ENCODE measurements at regions not wholly inside any gene's neighbourhood (a gene's known extent, or its start where the extent isn't known, plus 50 kb on each side); places are given as distances from the start of the nearest gene placed in this dataset.

GRCh38 chr7:95672434-95672833 lies 76.1 kb upstream of the PDK4 start:
- no peak for FAIRE-seq
- DNase-seq (ENCODE audit: insufficient read length, low spot score), result no peak
- TF ChIP-seq POLR2A (IDR thresholded peaks at IDR 0.05; ENCODE audit: low read depth, low read length) (no peak), TAF1 (IDR thresholded peaks at IDR 0.05; ENCODE audit: low read depth, low read length) (no peak), PAX5 (IDR thresholded peaks at IDR 0.05; ENCODE audit: insufficient read depth, low read length, severe bottlenecking) (no peak), POLR2AphosphoS5 (IDR thresholded peaks at IDR 0.05; ENCODE audit: low read depth, low read length) (no peak), POU2F2 (IDR thresholded peaks at IDR 0.05; ENCODE audit: low read depth, low read length) (no peak), SPI1 (IDR thresholded peaks at IDR 0.05; ENCODE audit: low read depth, low read length) (no peak)

GRCh38 chr7:95669513-95669912 lies 73.2 kb upstream of the PDK4 start:
- FAIRE-seq, result peak; percentile 20
- TF ChIP-seq PAX5 (IDR thresholded peaks at IDR 0.05; ENCODE audit: insufficient read depth, low read length, severe bottlenecking) (no peak), SPI1 (IDR thresholded peaks at IDR 0.05; ENCODE audit: low read depth, low read length) (peak; percentile 89)
- DNase-seq (ENCODE audit: insufficient read length, low spot score), result no peak

- no peak for TF ChIP-seq POLR2AphosphoS5 (IDR thresholded peaks at IDR 0.05; ENCODE audit: low read depth, low read length)
- TF ChIP-seq TAF1 (IDR thresholded peaks at IDR 0.05; ENCODE audit: low read depth, low read length), result no peak
- TF ChIP-seq SPI1 (IDR thresholded peaks at IDR 0.05; ENCODE audit: low read depth, low read length), result no peak
- FAIRE-seq (no peak), DNase-seq (ENCODE audit: insufficient read length, low spot score) (no peak)
Observed at GRCh38 chr7:95668504-95669018, 72.2 kb upstream of the PDK4 start.

- no peak for DNase-seq (ENCODE audit: insufficient read length, low spot score)
- TF ChIP-seq TAF1 (IDR thresholded peaks at IDR 0.05; ENCODE audit: low read depth, low read length) (no peak), POU2F2 (IDR thresholded peaks at IDR 0.05; ENCODE audit: low read depth, low read length) (no peak), POLR2AphosphoS5 (IDR thresholded peaks at IDR 0.05; ENCODE audit: low read depth, low read length) (no peak), SPI1 (IDR thresholded peaks at IDR 0.05; ENCODE audit: low read depth, low read length) (no peak), PAX5 (IDR thresholded peaks at IDR 0.05; ENCODE audit: insufficient read depth, low read length, severe bottlenecking) (no peak), POLR2A (IDR thresholded peaks at IDR 0.05; ENCODE audit: low read depth, low read length) (no peak)
- FAIRE-seq, result no peak
Observed at GRCh38 chr7:95662987-95663386, 66.7 kb upstream of the PDK4 start.

GRCh38 chr7:95660023-95660434 lies 63.7 kb upstream of the PDK4 start:
- FAIRE-seq, result no peak
- DNase-seq (ENCODE audit: insufficient read length, low spot score), result no peak
- TF ChIP-seq PAX5 (IDR thresholded peaks at IDR 0.05; ENCODE audit: insufficient read depth, low read length, severe bottlenecking), result no peak
- TF ChIP-seq POLR2AphosphoS5 (IDR thresholded peaks at IDR 0.05; ENCODE audit: low read depth, low read length), result no peak
- no peak for TF ChIP-seq POLR2A (IDR thresholded peaks at IDR 0.05; ENCODE audit: low read depth, low read length)
- no peak for TF ChIP-seq POU2F2 (IDR thresholded peaks at IDR 0.05; ENCODE audit: low read depth, low read length)
- no peak for TF ChIP-seq TAF1 (IDR thresholded peaks at IDR 0.05; ENCODE audit: low read depth, low read length)
- TF ChIP-seq SPI1 (IDR thresholded peaks at IDR 0.05; ENCODE audit: low read depth, low read length), result no peak

GRCh38 chr7:95658676-95659075 lies 62.4 kb upstream of the PDK4 start:
- no peak for TF ChIP-seq TAF1 (IDR thresholded peaks at IDR 0.05; ENCODE audit: low read depth, low read length)
- no peak for TF ChIP-seq POU2F2 (IDR thresholded peaks at IDR 0.05; ENCODE audit: low read depth, low read length)
- no peak for TF ChIP-seq PAX5 (IDR thresholded peaks at IDR 0.05; ENCODE audit: insufficient read depth, low read length, severe bottlenecking)
- no peak for TF ChIP-seq POLR2AphosphoS5 (IDR thresholded peaks at IDR 0.05; ENCODE audit: low read depth, low read length)
- TF ChIP-seq POLR2A (IDR thresholded peaks at IDR 0.05; ENCODE audit: low read depth, low read length), result no peak
- TF ChIP-seq SPI1 (IDR thresholded peaks at IDR 0.05; ENCODE audit: low read depth, low read length), result no peak
- FAIRE-seq (no peak), DNase-seq (ENCODE audit: insufficient read length, low spot score) (no peak)

- no peak for FAIRE-seq
- TF ChIP-seq POU2F2 (IDR thresholded peaks at IDR 0.05; ENCODE audit: low read depth, low read length) (no peak), POLR2AphosphoS5 (IDR thresholded peaks at IDR 0.05; ENCODE audit: low read depth, low read length) (no peak), TAF1 (IDR thresholded peaks at IDR 0.05; ENCODE audit: low read depth, low read length) (no peak)
Observed at GRCh38 chr7:95649546-95649945, 53.2 kb upstream of the PDK4 start.

GRCh38 chr7:95646350-95646749 lies 50.0 kb upstream of the PDK4 start:
- FAIRE-seq (no peak), DNase-seq (ENCODE audit: insufficient read length, low spot score) (no peak)
- no peak for TF ChIP-seq SPI1 (IDR thresholded peaks at IDR 0.05; ENCODE audit: low read depth, low read length)

More at GRCh38 chr7:95649546-95649945, 53.2 kb upstream of the PDK4 start:
- no peak for DNase-seq (ENCODE audit: insufficient read length, low spot score)
